SK-N-SH treated with all-trans-retinoic acid at 6 μM for 48 hours (cell line): ENCODE measurements at regions not wholly inside any gene's neighbourhood (a gene's known extent, or its start where the extent isn't known, plus 50 kb on each side); places are given as distances from the start of the nearest gene placed in this dataset.

Experiments
- ATAC-seq: fragments of 200-7000 bp; cut with Tn5 transposase; 3 replicates; pipeline ENCODE4 v1.9.1; 2020; ENCODE audit warnings: mild to moderate bottlenecking, moderate library complexity
- ARNTL ChIP-seq: fragments of 450-650 bp; formaldehyde crosslinking; IDR thresholded peaks from 2 replicates; pipeline ENCODE4 v1.5.0; 2020; ENCODE audit warnings: low read depth, mild to moderate bottlenecking, moderate library complexity, borderline replicate concordance
- BACH2 ChIP-seq: fragments of 250-450 bp; sonication (Bioruptor Pico); IDR thresholded peaks from 2 replicates; pipeline ENCODE4 v1.9.0; 2021; ENCODE audit warnings: mild to moderate bottlenecking, borderline replicate concordance
- CSDC2 ChIP-seq: fragments of 250-450 bp; sonication (Bioruptor Pico); IDR thresholded peaks from 2 replicates; pipeline ENCODE4 v1.5.0; 2020; ENCODE audit warnings: mild to moderate bottlenecking, moderate library complexity
- ESRRG ChIP-seq: fragments of 250-450 bp; sonication (Bioruptor Pico); IDR thresholded peaks from 2 replicates; pipeline ENCODE4 v1.6.1; 2021; ENCODE audit warnings: mild to moderate bottlenecking
- GLIS3 ChIP-seq: fragments of 250-450 bp; sonication (Bioruptor Pico); IDR thresholded peaks from 2 replicates; pipeline ENCODE4 v1.5.0; 2020; ENCODE audit warnings: mild to moderate bottlenecking, moderate library complexity
- ISL1 ChIP-seq: fragments of 250-450 bp; sonication (Bioruptor Pico); IDR thresholded peaks from 2 replicates; pipeline ENCODE4 v2.1.2; 2022; ENCODE audit warnings: mild to moderate bottlenecking, moderate library complexity
- OSR1 ChIP-seq: fragments of 250-450 bp; sonication (Bioruptor Pico); IDR thresholded peaks from 2 replicates; pipeline ENCODE4 v1.8.0; 2022; ENCODE audit warnings: moderate library complexity, mild to moderate bottlenecking, inconsistent platforms
- PPARA ChIP-seq: fragments of 250-450 bp; sonication (Bioruptor Pico); IDR thresholded peaks from 2 replicates; pipeline ENCODE4 v1.5.0; 2020; ENCODE audit warnings: mild to moderate bottlenecking, borderline replicate concordance
- RARB ChIP-seq: fragments of 250-450 bp; sonication (Bioruptor Pico); IDR thresholded peaks from 2 replicates; pipeline ENCODE4 v1.8.0; 2021; ENCODE audit warnings: mild to moderate bottlenecking, moderate library complexity
- SNAI2 ChIP-seq: fragments of 250-450 bp; sonication (Bioruptor Pico); IDR thresholded peaks from 2 replicates; pipeline ENCODE4 v1.5.0; 2020; ENCODE audit warnings: mild to moderate bottlenecking, moderate library complexity
- TCF4 ChIP-seq: fragments of 250-450 bp; sonication (Bioruptor Pico); IDR thresholded peaks from 2 replicates; pipeline ENCODE4 v1.8.0; 2021; ENCODE audit warnings: mild to moderate bottlenecking, moderate library complexity, borderline replicate concordance
- TOX ChIP-seq: fragments of 250-450 bp; sonication (Bioruptor Pico); IDR thresholded peaks from 2 replicates; pipeline ENCODE4 v1.8.0; 2021; ENCODE audit warnings: mild to moderate bottlenecking, moderate library complexity, borderline replicate concordance
- TSHZ2 ChIP-seq: fragments of 250-450 bp; sonication (Bioruptor Pico); IDR thresholded peaks from 2 replicates; pipeline ENCODE4 v1.5.0; 2020; ENCODE audit warnings: mild to moderate bottlenecking, moderate library complexity
- ZC3H10 ChIP-seq: fragments of 250-450 bp; sonication (Bioruptor Pico); IDR thresholded peaks from 2 replicates; pipeline ENCODE4 v1.5.1; 2021; ENCODE audit warnings: mild to moderate bottlenecking, moderate library complexity
- ZFP3 ChIP-seq: fragments of 250-450 bp; sonication (Bioruptor Pico); IDR thresholded peaks from 2 replicates; pipeline ENCODE4 v1.5.0; 2020; ENCODE audit warnings: mild to moderate bottlenecking, moderate library complexity
- ZFP30 ChIP-seq: fragments of 450-650 bp; formaldehyde crosslinking; IDR thresholded peaks from 2 replicates; pipeline ENCODE4 v1.5.0; 2022; ENCODE audit warnings: mild to moderate bottlenecking, moderate library complexity
- ZNF565 ChIP-seq: fragments of 450-650 bp; formaldehyde crosslinking; conservative IDR thresholded peaks from 2 replicates; pipeline ENCODE4 v1.5.0; 2020; ENCODE audit warnings: low read depth, mild to moderate bottlenecking, moderate library complexity
- ZNF70 ChIP-seq: fragments of 450-650 bp; formaldehyde crosslinking; IDR thresholded peaks from 2 replicates; pipeline ENCODE4 v1.5.0; 2020; ENCODE audit warnings: mild to moderate bottlenecking, moderate library complexity
- ZNF8 ChIP-seq: fragments of 450-650 bp; formaldehyde crosslinking; IDR thresholded peaks from 2 replicates; pipeline ENCODE4 v1.5.0; 2020; ENCODE audit warnings: mild to moderate bottlenecking, moderate library complexity
- TF ChIP-seq, protein P1 (sequence below): fragments of 250-450 bp; sonication (Bioruptor Pico); IDR thresholded peaks from 2 replicates; pipeline ENCODE4 v1.5.1; 2020; ENCODE audit warnings: low read depth, mild to moderate bottlenecking, moderate library complexity
- TF ChIP-seq, protein P2 (sequence below): fragments of 250-450 bp; sonication (Bioruptor Pico); IDR thresholded peaks from 2 replicates; pipeline ENCODE4 v1.8.0; 2021; ENCODE audit warnings: low read depth, mild to moderate bottlenecking, moderate library complexity, borderline replicate concordance
- TF ChIP-seq, protein P3 (sequence below): fragments of 250-450 bp; sonication (Bioruptor Pico); IDR thresholded peaks from 2 replicates; pipeline ENCODE4 v1.5.1; 2021; ENCODE audit warnings: mild to moderate bottlenecking, moderate library complexity

- TF ChIP-seq, protein P1, sequence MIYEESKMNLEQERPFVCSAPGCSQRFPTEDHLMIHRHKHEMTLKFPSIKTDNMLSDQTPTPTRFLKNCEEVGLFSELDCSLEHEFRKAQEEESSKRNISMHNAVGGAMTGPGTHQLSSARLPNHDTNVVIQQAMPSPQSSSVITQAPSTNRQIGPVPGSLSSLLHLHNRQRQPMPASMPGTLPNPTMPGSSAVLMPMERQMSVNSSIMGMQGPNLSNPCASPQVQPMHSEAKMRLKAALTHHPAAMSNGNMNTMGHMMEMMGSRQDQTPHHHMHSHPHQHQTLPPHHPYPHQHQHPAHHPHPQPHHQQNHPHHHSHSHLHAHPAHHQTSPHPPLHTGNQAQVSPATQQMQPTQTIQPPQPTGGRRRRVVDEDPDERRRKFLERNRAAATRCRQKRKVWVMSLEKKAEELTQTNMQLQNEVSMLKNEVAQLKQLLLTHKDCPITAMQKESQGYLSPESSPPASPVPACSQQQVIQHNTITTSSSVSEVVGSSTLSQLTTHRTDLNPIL (CRISPR knock-in tag), result no peak
- TF ChIP-seq SNAI2 (CRISPR knock-in tag), result no peak
- TF ChIP-seq RARB (CRISPR knock-in tag), result no peak
- TF ChIP-seq ARNTL (CRISPR knock-in tag), result no peak
- no peak for TF ChIP-seq GLIS3 (CRISPR knock-in tag)
- no peak for TF ChIP-seq ZFP3 (CRISPR knock-in tag)
Measured at GRCh38 chr10:85193796-85194195, 865.4 kb downstream of the CCSER2 start (continued).

DNA sequence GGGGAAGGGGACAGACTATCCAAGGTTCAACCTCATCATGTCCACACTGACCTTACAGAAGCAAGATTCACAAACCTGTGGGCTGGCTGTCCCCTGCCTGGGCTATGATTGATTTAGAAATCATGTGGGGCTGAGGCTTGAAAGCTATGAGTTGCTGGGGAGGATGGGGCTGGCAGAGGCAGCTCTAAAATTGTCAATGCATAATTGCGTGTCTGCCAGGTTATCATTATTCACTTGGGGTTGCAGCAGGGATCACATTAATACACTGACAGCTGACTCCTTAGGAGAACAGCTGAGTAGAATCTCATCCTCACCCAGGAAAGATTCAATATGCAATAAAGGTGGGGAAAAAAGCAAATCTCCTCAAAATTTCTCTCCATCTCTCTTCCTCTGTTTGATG, 866.3 kb downstream of the CCSER2 start:
- TF ChIP-seq ZNF565 (CRISPR knock-in tag) (no peak), BACH2 (CRISPR knock-in tag) (no peak), ZFP30 (CRISPR knock-in tag) (no peak), TCF4 (CRISPR knock-in tag) (no peak), ZC3H10 (CRISPR knock-in tag) (no peak), PPARA (CRISPR knock-in tag) (no peak), ZNF70 (CRISPR knock-in tag) (no peak), ZFP3 (CRISPR knock-in tag) (no peak), ZNF8 (CRISPR knock-in tag) (no peak), TSHZ2 (CRISPR knock-in tag) (no peak), SNAI2 (CRISPR knock-in tag) (no peak), TOX (CRISPR knock-in tag) (no peak), OSR1 (no peak), ISL1 (CRISPR knock-in tag) (no peak)
- TF ChIP-seq, protein P2, sequence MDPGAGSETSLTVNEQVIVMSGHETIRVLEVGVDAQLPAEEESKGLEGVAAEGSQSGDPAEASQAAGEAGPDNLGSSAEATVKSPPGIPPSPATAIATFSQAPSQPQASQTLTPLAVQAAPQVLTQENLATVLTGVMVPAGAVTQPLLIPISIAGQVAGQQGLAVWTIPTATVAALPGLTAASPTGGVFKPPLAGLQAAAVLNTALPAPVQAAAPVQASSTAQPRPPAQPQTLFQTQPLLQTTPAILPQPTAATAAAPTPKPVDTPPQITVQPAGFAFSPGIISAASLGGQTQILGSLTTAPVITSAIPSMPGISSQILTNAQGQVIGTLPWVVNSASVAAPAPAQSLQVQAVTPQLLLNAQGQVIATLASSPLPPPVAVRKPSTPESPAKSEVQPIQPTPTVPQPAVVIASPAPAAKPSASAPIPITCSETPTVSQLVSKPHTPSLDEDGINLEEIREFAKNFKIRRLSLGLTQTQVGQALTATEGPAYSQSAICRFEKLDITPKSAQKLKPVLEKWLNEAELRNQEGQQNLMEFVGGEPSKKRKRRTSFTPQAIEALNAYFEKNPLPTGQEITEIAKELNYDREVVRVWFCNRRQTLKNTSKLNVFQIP, result no peak
- TF ChIP-seq, protein P1 (CRISPR knock-in tag), result no peak
- TF ChIP-seq, all 23 proteins: peak for 0
- ATAC-seq, result no peak

DNA sequence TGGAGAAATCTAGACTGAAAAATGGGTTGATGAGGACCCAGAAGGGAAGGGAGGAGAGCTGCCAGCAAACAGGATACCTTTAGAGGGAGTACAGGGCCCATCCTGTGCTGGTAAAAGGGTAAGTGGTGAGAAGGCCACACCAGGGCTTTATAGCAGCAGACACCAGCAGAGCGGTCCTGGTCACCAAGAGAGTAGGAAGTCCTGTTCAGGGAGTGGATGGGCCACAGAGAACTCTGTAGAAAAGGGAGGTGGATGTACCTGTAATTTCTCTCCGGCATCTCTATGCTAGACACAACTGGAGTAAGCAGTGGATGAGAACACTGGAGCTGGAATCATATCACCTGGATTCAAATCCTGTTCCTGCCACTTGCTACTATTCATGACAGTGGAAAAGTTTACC, 867.2 kb downstream of the CCSER2 start:
- no peak for ATAC-seq
- TF ChIP-seq RARB (CRISPR knock-in tag), result no peak
- TF ChIP-seq ESRRG (CRISPR knock-in tag), result no peak
- TF ChIP-seq, protein P3, sequence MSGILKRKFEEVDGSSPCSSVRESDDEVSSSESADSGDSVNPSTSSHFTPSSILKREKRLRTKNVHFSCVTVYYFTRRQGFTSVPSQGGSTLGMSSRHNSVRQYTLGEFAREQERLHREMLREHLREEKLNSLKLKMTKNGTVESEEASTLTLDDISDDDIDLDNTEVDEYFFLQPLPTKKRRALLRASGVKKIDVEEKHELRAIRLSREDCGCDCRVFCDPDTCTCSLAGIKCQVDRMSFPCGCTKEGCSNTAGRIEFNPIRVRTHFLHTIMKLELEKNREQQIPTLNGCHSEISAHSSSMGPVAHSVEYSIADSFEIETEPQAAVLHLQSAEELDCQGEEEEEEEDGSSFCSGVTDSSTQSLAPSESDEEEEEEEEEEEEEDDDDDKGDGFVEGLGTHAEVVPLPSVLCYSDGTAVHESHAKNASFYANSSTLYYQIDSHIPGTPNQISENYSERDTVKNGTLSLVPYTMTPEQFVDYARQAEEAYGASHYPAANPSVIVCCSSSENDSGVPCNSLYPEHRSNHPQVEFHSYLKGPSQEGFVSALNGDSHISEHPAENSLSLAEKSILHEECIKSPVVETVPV (CRISPR knock-in tag), result no peak
- no peak for TF ChIP-seq ARNTL (CRISPR knock-in tag)
- TF ChIP-seq, protein P1 (CRISPR knock-in tag), result no peak
- TF ChIP-seq TSHZ2 (CRISPR knock-in tag), result no peak
- TF ChIP-seq ZNF565 (CRISPR knock-in tag), result no peak
- no peak for TF ChIP-seq GLIS3 (CRISPR knock-in tag)
- no peak for TF ChIP-seq ZFP30 (CRISPR knock-in tag)
- no peak for TF ChIP-seq BACH2 (CRISPR knock-in tag)
- no peak for TF ChIP-seq TOX (CRISPR knock-in tag)
- TF ChIP-seq CSDC2, result no peak
- no peak for TF ChIP-seq ZC3H10 (CRISPR knock-in tag)
- TF ChIP-seq ZNF70 (CRISPR knock-in tag), result no peak
